NOMO-1 treated with dmso at 0.1 percent for 144 hours (cell line): ENCODE measurements at regions not wholly inside any gene's neighbourhood (a gene's known extent, or its start where the extent isn't known, plus 50 kb on each side); places are given as distances from the start of the nearest gene placed in this dataset.
"Not testable (repeated sequence)": the region's sequence is repeated elsewhere in the genome, so short reads cannot be mapped to it uniquely, and the experiment has no call there.

Experiments
- DNase-seq: peaks from one replicate; lab custom pipeline; 2025; ENCODE audit not compliant: unreplicated experiment; lab: John Stamatoyannopoulos, UW

DNA sequence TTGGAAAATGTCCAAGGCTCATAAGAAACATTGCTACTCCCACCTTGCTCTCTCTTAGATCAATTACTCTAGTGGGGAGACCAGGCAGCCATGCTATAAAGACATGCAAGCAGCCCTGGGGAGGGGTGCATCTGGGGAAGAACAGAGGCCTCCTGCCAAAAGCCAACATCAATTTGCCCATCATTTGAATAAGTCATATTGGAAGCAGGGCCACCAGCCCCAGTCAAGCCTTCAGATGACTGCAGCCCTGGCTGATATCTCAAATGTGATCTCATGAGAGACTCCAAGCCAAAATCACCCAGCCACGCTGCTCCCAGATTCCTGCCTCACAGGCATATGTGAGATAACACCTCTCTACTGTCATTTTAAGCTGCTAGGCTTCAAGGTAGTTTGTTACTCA, 157.5 kb upstream of the PDE1C start:
- DNase-seq: no peak

DNA sequence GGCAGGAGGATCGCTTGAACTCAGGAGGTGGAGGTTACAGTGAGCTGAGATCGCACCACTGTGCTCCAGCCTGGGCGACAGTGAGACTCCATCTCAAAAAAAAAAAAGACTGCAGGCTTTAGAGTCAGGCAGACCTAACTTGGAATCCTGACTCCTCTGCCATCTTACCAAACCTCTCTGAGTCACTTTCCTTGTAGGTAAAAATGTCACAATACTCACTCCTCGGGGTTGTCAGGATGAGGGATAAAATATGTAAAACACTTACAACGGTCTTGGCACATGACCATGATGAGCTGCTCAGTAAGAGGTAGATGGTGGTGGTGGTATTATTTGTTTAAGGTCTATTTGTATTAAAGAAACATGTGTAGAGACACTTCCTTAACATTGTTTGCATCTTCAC, 154.1 kb upstream of the PDE1C start:
- no peak for DNase-seq

DNA sequence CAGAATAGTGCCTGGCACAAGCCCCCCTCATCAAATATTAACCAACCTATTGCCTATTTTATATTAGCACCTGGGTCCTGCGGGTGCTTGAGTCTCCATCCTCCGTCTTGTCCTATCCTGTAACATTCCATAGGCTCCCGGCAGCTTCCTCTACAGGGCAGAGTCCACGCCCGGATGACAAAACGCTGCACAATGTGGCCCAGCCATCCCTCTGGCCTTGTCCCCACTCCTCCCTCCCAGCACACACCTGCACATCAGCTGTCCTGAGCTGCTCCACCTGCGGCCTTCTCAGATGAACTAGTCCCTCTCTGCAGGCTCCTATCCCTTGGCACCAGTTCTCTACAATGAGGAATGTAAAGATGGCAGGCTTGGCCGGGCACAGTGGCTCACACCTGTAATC, 153.5 kb upstream of the PDE1C start:
- DNase-seq: no peak

DNA sequence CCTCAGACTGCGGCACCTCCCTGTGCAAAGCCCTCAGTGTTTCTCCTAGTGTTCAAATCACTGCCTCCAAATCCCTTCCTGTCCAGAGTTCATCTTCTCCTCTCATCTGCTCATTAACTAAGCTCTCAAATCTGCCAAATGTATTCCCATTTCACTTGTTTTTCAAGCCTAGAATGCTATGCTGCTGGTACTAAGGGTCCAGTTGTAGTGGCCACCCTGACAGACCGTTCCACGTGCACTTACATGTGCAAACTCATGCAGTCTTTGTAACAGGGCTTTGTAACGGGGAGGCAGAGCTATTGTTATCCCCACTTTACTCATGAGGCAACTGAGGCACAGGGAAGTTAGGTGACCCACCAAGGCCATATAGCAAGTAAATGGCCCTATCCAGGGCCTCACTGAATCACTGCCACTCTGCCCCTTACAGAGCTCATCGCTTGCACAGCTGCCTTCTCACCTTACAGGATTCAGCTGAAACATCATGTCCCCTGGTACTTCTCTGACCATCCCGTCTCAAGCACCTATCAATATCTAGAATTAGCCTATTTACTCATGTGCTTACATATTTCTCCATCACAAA, 153.0 kb upstream of the PDE1C start:
- DNase-seq: no peak

DNA sequence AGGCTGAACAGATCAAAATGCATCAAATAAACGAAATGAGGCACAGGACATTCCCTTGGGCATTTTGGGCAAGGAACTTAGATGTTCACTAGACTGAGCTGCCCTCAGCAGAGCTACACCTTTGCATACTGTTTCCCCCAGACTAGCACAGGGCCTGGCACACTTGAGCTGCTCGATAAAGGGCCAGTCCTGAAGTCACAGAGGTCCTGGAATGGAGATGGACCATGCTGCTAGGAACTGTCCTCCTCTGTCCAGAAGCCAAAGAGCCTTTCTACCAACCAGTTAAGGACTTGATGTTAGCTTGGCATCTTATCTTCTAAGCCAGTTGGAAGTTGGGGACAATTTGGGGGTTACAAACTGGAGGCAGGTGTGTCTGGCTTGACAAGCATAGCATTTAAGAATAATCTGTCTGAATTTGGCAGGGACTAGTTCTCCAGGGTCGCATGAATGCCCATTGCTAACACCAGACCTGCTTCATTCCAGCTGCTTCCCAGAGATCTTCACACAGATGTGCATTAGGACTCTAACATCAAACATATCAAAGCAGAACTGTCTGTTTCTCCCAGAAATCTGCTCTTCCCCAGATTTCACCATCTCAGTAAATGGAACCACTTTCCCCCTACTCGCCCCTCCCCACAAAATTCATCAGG, 152.2 kb upstream of the PDE1C start:
- no peak for DNase-seq

DNA sequence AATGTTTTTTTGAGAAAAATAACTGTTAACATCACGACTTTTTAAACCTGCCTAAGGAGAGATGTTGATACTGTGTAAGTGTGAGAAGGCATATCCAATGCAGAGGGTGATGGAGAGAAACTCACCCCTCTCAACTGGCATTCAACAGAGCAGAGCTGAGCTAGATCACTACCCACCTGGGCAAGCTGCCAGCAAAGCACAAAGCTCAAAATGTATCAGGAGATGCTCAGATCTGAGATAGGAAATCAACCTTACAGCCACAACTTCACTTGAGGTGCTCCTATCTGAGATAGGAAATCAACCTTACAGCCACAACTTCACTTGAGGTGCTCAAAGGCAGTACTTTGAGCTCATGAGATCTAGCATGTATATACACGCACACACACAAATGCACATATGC, 151.5 kb upstream of the PDE1C start:
- DNase-seq: no peak

DNA sequence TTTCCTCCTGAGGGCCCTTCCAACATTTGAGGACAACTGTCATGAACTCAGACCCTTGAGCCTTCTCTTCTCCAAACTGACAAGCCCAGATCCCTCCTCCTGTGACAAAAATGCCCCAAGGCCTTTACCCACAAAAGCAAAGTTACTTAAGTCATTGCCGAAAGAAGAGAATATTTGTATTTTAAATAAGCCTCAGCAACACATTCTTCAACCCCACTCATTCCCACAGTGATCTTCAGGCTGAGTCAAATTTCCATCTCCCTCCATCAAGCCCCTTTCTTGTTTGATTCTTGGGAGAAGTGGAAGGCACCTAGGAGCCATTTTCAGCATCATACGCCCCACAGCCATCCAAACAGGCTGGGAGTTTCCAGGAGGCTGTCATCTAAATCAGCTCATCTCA, 150.8 kb upstream of the PDE1C start:
- DNase-seq: no peak

DNA sequence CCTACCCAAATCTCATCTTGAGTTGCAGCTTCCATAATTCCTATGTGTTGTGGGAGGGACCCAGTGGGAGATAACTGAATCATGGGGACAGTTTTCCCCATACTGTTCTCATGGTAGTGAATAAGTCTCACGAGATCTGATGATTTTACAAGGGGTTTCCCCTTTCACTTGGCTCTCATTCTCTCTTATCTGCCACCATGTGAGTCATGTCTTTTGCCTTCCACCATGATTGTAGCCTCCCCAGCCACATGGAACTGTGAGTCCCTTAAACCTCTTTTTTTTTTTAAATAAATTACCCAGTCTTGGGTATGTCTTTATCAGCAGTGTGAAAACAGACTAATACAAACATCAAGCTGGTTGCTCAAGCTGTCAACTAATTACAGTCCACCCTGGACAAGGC, 149.6 kb upstream of the PDE1C start:
- not testable (repeated sequence) for DNase-seq

DNA sequence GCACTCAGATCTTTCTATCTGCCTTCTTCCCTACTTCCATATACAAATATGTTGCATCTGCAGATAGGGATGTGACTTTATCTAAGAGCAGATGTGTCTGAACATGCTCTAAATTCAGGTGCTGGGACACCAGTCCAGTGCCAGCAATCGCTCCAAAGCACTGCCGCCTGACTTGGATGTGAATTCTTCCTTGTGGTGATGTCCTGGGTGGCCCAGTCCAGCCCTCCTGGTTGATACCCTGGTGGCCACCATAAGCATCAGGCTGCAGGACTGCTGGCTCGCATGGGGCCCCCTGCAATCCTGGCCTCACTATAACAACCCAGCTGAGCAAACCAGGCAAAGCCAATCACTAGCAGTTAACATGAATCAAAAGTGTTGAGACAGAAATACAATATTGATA, 149.2 kb upstream of the PDE1C start:
- DNase-seq: no peak

DNA sequence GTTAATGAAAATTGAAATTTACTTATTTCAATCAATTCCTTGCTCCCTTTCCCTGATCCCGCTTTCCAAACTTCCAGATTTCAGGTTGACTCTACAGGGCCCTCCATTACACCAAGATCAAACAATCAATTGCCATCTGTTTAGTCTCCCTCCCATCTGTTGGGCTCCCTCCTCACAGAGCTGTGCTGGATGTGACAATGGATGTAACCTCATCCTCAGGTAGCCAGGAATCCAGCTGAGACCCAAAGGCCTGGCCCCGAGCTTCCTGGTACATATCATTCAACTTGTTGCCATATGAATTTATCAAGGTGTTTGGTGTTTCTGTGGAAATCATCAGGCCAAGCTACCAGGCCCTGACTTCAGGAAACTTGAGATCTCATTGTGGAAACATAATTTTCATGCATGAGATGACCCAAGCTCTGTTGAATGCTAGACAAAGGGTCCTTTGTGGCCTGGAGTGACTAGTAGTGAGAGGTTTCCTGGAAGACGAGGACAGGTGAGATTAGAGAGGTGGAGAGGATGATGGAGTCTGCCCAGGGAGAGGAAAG, 148.6 kb upstream of the PDE1C start:
- no peak for DNase-seq

DNA sequence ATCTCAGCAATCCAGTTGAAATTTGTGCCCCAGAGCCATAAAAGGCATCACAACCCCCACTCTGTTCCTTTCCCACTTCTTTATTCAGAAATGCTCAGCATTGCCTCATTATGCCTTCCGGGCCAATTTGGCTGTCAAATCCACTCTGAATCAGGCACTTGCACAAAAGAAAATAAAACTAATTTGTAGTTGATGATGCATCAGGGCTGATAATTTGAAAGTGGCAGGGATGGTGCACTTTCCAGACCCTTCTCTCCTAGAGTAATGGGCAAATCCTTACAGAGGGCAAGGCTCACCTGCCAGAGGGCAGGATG, 147.9 kb upstream of the PDE1C start:
- no peak for DNase-seq

DNA sequence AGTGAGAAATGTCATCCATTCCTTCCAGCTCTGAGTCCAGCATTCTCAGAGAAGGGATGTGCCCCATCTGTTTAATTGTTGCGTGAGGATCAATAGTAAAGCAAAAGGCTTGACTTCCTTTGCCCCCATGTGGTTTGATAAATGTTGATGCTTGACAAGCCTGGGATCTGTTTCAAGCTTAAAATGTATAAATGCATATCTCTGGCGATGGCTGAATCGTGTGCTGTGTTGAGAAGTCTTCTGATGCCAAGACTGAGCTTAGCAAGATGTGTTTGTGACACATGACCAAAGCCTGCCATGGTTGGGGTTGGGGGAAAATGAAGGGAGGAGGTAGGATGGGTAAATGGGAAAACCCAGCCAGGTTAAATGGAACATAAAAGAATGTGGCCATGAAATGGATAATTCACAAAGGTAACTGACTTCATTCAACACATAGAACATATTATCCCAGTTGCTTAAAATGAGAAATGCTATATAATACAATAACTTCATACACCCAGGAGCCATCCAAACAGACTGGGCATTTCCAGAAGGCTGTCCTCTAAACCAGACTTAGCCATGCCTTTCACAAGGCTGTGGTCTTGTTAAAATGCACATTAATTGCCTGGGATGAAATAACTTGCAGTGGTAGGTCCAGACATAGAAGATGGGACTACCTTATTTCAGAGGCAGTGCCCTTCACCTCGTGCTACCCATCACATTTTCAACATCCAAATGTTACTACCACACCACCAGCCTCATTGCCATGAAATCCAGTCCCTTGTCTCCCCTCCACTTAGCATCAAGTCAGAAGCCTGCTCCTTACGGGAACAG, 147.3 kb upstream of the PDE1C start:
- no peak for DNase-seq

DNA sequence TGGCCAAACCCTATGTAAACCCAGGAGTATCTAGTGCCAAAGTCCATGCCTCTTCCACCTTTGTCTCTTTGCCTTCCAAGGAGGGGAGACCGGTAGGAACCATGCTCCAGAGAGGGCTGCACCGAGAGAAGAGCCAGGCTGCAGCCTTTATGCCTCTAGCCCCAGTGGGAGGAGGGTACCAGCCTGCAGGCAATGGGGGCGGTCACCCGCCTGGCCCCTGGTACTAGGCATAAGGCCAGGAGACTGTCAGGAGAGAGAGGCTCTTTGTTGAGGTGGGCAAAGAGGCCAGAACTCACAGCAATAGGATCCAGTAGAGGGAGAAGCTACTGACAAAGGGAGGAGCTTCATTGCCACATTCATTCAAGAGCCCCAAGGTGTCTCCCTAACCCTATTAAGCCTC, 146.6 kb upstream of the PDE1C start:
- DNase-seq: no peak

DNA sequence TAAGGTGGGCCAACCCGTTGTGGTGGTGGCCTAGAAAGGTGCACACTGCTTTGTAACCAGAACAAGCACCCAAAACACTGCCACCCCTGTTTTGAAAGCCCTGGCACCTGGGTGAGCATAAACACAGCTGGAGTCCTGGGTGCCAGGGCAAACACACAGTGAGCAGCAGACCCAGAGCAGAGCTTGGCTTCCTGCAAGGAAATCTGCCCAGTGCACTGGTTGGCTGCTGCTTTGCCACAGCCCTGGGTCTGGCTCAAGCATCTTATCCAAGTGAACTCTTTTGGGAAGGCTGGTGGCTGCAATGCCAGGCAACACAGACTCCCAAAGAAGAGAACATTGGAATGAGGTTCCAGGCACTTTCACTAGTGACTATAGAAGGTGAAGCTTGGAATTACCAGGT, 145.5 kb upstream of the PDE1C start:
- DNase-seq: no peak

DNA sequence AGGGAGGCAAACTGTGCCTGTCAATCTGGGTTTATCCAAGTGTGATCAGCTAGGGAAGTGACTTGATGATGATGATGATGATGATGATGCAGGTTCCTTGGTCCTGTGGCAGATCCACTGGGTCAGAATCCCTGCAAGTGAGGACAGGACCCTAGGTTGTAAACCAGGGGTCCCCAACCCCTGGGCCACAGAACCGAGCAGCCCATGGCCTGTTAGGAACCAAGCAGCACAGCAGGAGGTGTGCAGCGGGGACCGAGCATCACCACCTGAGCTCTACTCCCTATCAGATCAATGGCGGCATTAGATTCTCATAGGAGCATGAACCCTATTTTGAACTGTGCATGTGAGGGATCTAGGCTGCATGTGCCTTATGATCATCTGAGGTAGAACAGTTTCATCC, 144.7 kb upstream of the PDE1C start:
- no peak for DNase-seq

DNA sequence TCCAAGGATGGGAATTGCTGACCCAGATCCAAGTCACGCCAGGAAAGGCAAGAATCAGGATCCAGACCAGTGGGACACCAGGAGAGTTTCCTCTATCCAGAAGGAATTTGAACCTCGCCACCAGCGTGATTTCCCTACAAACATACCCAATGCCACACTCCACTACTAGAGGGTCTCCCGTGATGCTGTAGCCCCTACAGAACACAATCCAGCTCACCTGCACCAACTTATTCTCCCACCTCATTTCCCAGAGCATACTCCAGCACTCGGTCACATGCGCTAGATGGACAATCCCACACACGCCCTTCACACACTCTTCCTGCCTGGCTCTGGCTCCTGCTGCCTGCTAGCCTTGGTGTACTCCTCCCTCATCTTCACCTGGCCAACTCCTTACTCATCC, 142.1 kb upstream of the PDE1C start:
- no peak for DNase-seq

DNA sequence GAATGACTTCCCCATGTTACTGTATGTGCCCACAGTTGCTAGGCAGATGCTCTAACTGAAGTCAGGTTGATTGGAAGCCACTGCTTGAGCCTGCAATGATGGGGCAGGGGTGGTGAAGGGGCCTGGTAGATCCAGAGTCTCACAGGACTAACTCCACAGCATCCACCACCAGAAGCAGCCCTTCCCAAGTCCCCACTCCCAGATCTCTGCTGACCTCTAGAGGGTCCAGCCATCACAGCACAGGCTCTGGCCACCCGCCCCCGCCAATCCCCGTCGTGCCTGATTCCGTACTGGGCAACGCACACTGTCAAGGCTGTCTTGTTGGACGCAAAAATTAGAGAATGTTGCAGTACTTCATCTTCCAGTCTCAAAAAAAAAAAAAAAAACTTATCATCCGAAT, 136.8 kb upstream of the PDE1C start:
- no peak for DNase-seq

DNA sequence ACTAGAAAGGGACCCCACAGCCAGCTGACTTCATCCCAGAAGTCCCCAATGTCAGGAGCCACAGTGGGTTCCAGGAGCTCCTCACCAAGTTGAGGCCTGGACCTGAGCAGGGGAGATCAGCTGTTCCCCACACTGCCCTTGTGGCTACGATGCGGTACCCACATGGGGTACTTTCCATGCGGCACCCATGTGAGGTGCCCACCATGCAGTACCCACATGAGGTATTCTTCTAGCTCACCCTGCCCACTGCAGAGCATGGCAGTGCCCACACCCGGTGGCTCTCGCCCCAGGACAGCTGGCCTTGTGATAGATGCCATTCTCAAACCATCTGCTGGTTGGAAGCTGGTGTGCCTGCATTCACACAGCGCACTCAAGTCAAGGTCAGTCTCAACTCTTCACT, 136.3 kb upstream of the PDE1C start:
- no peak for DNase-seq

DNA sequence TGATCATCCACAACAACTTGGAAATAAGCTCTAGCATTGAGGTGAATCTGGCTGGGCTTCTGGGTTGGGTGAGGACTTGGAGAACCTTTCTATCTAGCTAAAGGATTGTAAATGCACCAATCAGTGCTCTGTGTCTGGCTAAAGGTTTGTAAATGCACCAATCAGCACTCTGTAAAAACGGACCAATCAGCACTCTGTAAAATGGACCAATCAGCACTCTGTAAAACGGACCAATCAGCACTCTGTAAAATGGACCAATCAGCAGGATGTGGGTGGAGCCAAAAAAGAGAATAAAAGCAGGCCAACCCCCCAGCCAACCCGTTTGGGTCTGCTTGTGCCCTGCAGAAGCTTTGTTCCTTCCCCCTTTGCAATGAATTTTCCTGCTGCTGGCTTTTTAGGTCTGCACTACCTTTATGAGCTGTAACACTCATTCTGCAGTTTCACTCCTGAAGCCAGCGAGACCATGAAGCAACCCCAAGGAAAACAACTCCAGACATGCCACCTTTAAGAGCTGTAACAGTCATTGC, 135.2 kb upstream of the PDE1C start:
- DNase-seq: not testable (repeated sequence)

DNA sequence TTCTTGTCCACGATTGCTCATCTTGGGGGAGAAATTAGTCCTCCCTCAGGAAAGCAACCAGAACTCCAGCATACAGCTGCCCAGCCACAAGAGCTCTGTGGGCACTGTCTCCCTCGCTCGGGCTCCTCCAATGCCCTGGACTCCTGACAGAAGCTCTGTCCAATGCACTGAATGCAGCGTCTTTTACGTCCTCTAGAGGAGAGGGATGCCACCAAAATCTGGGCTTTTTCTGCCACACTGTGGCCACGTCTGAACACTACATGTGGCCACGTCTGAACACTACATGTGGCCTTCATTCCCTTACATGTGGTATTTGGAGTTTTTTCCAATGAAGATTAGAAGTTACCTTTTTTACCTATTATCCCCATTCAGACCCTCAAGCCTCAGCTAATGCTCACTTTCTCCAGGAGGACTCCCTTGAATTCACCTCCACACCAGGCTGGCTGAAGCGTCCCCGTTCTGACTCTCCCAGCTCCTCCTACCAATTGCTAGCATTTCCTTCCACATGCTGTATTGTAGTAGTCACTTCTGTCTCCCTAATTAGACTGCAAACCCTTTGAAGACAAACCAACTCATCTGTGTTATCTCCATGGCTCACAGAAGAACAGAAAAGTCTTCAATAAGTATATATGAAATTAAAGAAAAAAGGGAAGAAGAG, 134.3 kb upstream of the PDE1C start:
- peak; percentile 68 for DNase-seq

DNA sequence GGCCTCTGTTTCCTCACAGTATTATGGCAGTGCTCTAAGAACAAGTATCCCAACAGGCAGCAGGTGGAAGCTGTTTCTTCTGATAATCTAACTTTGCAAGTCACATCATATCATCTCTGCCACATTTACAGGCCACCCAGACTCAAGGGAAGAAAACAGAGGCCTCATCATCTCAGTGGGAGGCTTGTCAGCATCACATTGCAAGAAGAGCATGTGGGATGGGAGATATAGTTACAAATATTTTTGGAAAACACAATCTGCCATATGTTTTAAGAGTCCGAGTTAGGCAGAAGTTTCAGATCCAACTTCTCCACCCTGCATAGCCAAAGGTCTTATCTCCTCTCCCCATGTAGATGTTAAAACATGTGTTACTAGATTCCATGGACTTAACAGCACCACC, 130.4 kb upstream of the PDE1C start:
- DNase-seq: no peak

DNA sequence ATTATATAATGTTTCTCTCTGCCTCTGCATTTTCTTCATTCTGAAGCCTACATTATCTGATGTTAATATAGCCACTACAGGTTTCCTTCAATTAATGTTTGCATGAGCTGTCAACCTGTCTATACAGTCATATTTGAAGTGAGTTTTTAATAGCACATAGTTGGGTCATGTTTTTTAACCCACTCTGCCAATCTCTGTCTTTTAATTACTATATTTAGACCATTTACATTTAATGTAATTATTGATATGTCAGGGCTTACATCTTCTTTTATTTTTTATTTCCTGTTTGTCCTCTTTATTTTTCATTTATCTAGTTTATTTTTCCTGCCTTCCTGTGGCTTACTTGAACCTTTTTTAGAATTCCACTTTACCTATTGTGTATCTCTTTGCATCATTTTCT, 124.3 kb upstream of the PDE1C start:
- DNase-seq: no peak
